Stimulated activated naive B cell treated with anti-CD40 and anti-IgM and Interleukin-4, amounts not matched to agents 10 μg/mL and 1 μg/mL and 100 μg/mL, for 72 hours (primary cell): ENCODE measurements at regions not wholly inside any gene's neighbourhood (a gene's known extent, or its start where the extent isn't known, plus 50 kb on each side); places are given as distances from the start of the nearest gene placed in this dataset.
A peak's percentile ranks its signal among the peaks of the same experiment; 100 is the strongest.

Source experiments
- ATAC-seq, 2 donors: fragments of 150-1000 bp; cut with Tn5 transposase; replicated peaks; 2 replicates each; pipeline ENCODE4 v1.10.0; 2021; ENCODE audit warnings: moderate library complexity in 1 of 2
- DNase-seq: peaks from one replicate; pipeline ENCODE4 v3.0.0; 2021
- H3K27ac Mint-ChIP-seq: one replicate; pipeline ENCODE4 v1.8.0; 2022; ENCODE audit warnings: mild to moderate bottlenecking, mixed read lengths
- H3K27me3 Mint-ChIP-seq, 2 donors: one replicate each; pipeline ENCODE4 v1.8.0; 2022; ENCODE audit warnings: mixed read lengths in 2 of 2
- H3K36me3 Mint-ChIP-seq, 2 donors: one replicate each; pipeline ENCODE4 v1.8.0; 2022; ENCODE audit warnings: mixed read lengths in 2 of 2, mild to moderate bottlenecking in 1 of 2
- H3K4me1 Mint-ChIP-seq, 2 donors: one replicate each; pipeline ENCODE4 v1.8.0; 2022; ENCODE audit warnings: mixed read lengths in 2 of 2, mild to moderate bottlenecking in 1 of 2
- H3K4me3 Mint-ChIP-seq, 2 donors: one replicate each; pipeline ENCODE4 v1.8.0; 2022; ENCODE audit warnings: mild to moderate bottlenecking in 2 of 2, mixed read lengths in 2 of 2, moderate library complexity in 1 of 2
- H3K9me3 Mint-ChIP-seq, 2 donors: one replicate each; pipeline ENCODE4 v1.8.0; 2022; ENCODE audit warnings: mixed read lengths in 2 of 2, mild to moderate bottlenecking in 1 of 2

- no peak overlapping the region for H3K27ac Mint-ChIP-seq
- no peak for ATAC-seq
- H3K4me1 Mint-ChIP-seq, result peaks cover 2 to 4% of the 10 kb centered on the region in 2 donors
- peaks cover 0 to 4% of the 10 kb centered on the region in 2 donors for H3K36me3 Mint-ChIP-seq
- DNase-seq, result no peak
- H3K4me3 Mint-ChIP-seq, result no peak overlapping the region
- peaks cover 0 to 2% of the 10 kb centered on the region in 2 donors for H3K9me3 Mint-ChIP-seq
- no peaks in the 10 kb centered on the region for H3K27me3 Mint-ChIP-seq
Measured at GRCh38 chr3:113138839-113139743, 72.3 kb upstream of the BOC start.

DNA sequence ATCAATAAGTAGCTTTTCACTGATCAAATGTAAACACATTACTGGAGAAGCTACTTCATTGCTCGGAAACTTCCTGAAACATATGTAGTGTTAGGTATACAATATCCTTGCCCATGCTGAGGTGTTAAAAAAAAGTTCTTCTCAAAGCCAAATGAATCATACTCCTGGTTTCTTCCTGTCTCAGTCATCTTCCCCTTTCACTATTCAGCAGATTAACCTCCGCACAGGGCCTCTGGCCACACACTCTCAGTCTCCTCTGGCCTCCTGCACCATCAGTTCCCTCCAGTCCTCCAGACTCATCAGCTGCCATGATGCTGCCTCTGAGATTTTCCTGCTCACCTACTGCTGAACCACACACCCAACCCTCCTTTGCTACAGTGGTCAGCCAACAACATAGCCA is 70.5 kb upstream of the BOC start:
- Mint-ChIP-seq H3K27me3 (no peaks in the 10 kb centered on the region), H3K9me3 (peaks cover 0 to 2% of the 10 kb centered on the region in 2 donors), H3K4me1 (peaks cover 2 to 4% of the 10 kb centered on the region in 2 donors), H3K27ac (no peak overlapping the region), H3K36me3 (peaks cover 0 to 4% of the 10 kb centered on the region in 2 donors), H3K4me3 (no peak overlapping the region)
- peak; percentile 34 to 64 for ATAC-seq
- DNase-seq, result no peak

GRCh38 chr3:113141543-113141942 is 69.8 kb upstream of the BOC start:
- no peak for ATAC-seq
- Mint-ChIP-seq H3K9me3 (peaks cover 0 to 2% of the 10 kb centered on the region in 2 donors), H3K27me3 (no peaks in the 10 kb centered on the region), H3K4me1 (peaks cover 2 to 4% of the 10 kb centered on the region in 2 donors), H3K27ac (no peak overlapping the region), H3K36me3 (peaks cover 0 to 4% of the 10 kb centered on the region in 2 donors), H3K4me3 (no peak overlapping the region)
- no peak for DNase-seq

DNA sequence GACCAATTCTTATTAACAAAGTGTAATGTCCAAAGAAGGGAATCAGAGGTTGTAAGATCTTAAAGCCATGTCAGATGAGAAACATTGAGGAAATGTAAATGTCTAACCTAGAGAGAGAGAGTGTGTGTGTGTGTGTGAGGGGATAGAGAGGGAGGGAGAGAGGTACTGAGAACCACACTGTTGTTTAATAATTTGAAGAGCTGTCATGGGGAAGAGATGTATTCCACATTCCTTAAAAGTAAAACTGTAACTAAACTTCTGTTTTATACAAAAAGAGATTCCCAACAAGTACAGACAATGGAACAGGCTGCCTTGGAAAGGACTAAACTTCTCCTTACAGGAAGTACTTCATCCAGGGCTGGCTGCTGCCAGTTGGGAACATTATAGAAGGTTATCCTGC is 68.9 kb upstream of the BOC start:
- ATAC-seq (no peak), DNase-seq (no peak)
- Mint-ChIP-seq H3K4me1 (peaks cover 2 to 4% of the 10 kb centered on the region in 2 donors), H3K36me3 (peaks cover 0 to 4% of the 10 kb centered on the region in 2 donors), H3K9me3 (peaks cover 0 to 2% of the 10 kb centered on the region in 2 donors), H3K27me3 (peaks cover 0 to 2% of the 10 kb centered on the region in 2 donors), H3K4me3 (no peak overlapping the region), H3K27ac (no peak overlapping the region)

- H3K27me3 Mint-ChIP-seq, result peaks cover 0 to 8% of the 10 kb centered on the region in 2 donors
- ATAC-seq (no peak), DNase-seq (no peak)
- peaks cover 0 to 4% of the 10 kb centered on the region in 2 donors for H3K36me3 Mint-ChIP-seq
- H3K4me3 Mint-ChIP-seq, result no peak overlapping the region
- H3K27ac Mint-ChIP-seq, result no peak overlapping the region
- H3K4me1 Mint-ChIP-seq, result peaks cover 2 to 4% of the 10 kb centered on the region in 2 donors
- no peaks in the 10 kb centered on the region for H3K9me3 Mint-ChIP-seq
Measured at GRCh38 chr3:113143353-113143752, 68.0 kb upstream of the BOC start.

DNA sequence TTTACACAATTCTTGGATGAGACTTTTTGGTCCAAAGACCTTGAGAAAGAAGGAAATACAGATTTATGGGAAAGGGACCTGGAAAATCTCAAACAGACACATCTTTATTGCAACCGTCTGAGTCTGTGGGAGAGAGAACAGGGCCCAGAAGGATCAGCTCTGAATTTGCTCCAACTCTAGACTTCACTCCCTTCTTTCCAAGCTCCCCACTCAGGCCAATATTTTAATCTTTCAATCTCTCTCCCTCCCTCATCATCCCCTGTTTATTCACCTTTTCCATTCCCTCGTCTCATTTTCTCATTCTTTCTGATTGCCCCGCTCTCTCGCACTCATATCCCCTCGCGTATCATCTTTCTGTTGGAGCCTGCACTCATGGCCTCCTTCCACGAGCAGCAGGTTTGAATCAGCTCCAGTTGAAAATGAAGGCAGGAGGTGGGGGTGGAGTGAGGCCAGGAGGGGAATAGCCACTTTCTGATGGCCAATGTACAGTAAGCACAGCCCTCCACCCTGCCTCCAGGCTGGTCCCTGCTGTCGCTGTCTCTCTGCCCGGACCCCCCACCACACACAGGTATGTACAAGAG is 63.6 kb upstream of the BOC start:
- no peaks in the 10 kb centered on the region for H3K4me1 Mint-ChIP-seq
- H3K36me3 Mint-ChIP-seq, result peaks cover 0 to 4% of the 10 kb centered on the region in 2 donors
- peaks cover 4 to 8% of the 10 kb centered on the region in 2 donors for H3K27me3 Mint-ChIP-seq
- ATAC-seq, result no peak
- DNase-seq, result no peak
- H3K9me3 Mint-ChIP-seq, result no peaks in the 10 kb centered on the region
- no peak overlapping the region for H3K4me3 Mint-ChIP-seq
- no peak overlapping the region for H3K27ac Mint-ChIP-seq

- Mint-ChIP-seq H3K4me3 (no peak overlapping the region), H3K27ac (no peak overlapping the region), H3K9me3 (no peaks in the 10 kb centered on the region), H3K27me3 (peaks cover 4 to 8% of the 10 kb centered on the region in 2 donors), H3K4me1 (no peaks in the 10 kb centered on the region), H3K36me3 (peaks cover 0 to 4% of the 10 kb centered on the region in 2 donors)
- ATAC-seq, result no peak
- no peak for DNase-seq
Measured at GRCh38 chr3:113148284-113148683, 63.1 kb upstream of the BOC start.

GRCh38 chr3:113150250-113150649 is 61.1 kb upstream of the BOC start:
- no peaks in the 10 kb centered on the region for H3K9me3 Mint-ChIP-seq
- H3K4me1 Mint-ChIP-seq, result peaks cover 0 to 2% of the 10 kb centered on the region in 2 donors
- ATAC-seq (no peak), DNase-seq (no peak)
- H3K4me3 Mint-ChIP-seq, result no peak overlapping the region
- no peak overlapping the region for H3K27ac Mint-ChIP-seq
- H3K36me3 Mint-ChIP-seq, result peaks cover 0 to 1% of the 10 kb centered on the region in 2 donors
- peaks cover 4 to 8% of the 10 kb centered on the region in 2 donors for H3K27me3 Mint-ChIP-seq

DNA sequence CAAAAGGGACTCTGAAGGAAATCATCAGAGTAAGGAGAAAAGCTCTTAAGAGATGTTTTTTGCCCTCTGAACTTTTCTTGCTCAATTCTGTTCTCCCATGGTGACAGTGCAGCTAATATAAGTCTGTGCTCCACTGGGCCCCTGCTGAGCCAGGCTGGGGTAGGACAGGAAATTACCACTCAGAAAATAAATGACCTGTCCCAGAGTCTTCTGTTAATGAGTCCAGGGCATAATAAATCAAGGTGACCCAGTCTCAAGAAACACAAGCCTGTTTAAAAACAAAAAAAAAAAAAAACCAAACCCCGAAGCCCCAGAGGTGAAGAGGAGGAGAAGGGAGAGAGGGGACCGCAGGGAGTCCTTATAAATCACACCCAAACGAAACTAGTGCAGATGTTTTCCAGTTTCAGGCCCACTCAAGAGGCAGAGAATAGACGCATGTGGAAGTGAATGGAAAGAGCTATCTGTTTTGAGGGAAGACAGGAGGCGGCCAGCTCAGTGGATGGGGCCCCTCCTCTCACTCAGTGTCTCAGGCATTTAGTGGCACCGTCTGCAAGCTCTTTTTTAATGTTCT is 59.8 kb upstream of the BOC start:
- Mint-ChIP-seq H3K36me3 (no peaks in the 10 kb centered on the region), H3K9me3 (no peaks in the 10 kb centered on the region), H3K4me3 (no peak overlapping the region), H3K27me3 (peaks cover 4 to 8% of the 10 kb centered on the region in 2 donors), H3K27ac (no peak overlapping the region), H3K4me1 (peaks cover 0 to 2% of the 10 kb centered on the region in 2 donors)
- DNase-seq, result no peak
- ATAC-seq, result no peak

DNA sequence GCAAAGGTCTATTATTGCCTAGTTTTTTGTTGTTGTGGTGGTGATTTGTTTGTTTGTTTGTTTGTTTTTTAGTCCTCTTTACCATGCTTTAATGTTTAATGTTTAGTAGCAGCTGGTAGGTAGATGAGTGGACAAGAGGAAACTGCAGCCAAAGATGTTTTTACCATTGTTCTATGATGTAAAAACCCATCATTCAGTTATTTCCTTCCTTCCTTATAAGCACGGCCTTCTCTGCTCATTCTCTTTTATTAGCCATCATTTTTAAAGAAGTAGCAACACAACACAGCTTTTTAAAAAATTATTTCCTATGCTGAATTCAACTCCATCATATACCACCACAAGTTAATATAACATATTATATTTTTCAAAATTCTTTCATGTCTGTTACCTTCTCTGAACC is 58.5 kb upstream of the BOC start:
- Mint-ChIP-seq H3K27me3 (peaks cover 2 to 4% of the 10 kb centered on the region in 2 donors), H3K27ac (no peak overlapping the region), H3K4me3 (no peak overlapping the region), H3K36me3 (no peaks in the 10 kb centered on the region), H3K4me1 (peaks cover 0 to 2% of the 10 kb centered on the region in 2 donors), H3K9me3 (no peaks in the 10 kb centered on the region)
- ATAC-seq (no peak), DNase-seq (no peak)

GRCh38 chr3:113153499-113154107 is 57.8 kb upstream of the BOC start:
- Mint-ChIP-seq H3K4me3 (no peak overlapping the region), H3K27ac (no peak overlapping the region), H3K4me1 (peaks cover 0 to 2% of the 10 kb centered on the region in 2 donors), H3K36me3 (no peaks in the 10 kb centered on the region), H3K9me3 (no peaks in the 10 kb centered on the region), H3K27me3 (peaks cover 0 to 4% of the 10 kb centered on the region in 2 donors)
- DNase-seq (no peak), ATAC-seq (no peak)

DNA sequence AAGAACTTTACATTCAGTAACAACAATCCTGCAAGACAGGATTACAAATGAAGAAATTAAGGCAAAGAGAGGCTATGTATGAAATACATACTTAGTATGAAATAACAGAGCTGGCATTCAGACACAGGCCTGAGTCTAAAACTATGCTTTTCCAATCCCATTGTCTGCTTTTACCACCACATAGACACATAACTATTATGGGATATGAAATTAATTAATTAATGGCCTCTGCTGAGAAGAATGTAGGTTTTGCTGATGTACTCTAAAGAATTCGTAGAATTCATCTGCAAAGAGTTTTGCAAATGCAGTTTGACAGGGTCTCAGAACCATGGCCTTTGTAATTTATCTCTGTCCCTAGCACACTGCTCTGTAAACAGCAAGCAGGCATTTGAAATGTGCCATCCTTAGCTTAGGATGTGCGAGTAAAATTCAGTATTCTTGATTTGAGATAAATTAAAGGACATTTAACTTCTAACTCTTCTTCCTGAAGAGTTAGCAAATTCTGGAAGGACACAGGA is 54.5 kb upstream of the BOC start:
- Mint-ChIP-seq H3K27me3 (no peaks in the 10 kb centered on the region), H3K36me3 (no peaks in the 10 kb centered on the region), H3K27ac (no peak overlapping the region), H3K4me1 (peaks cover 0 to 2% of the 10 kb centered on the region in 2 donors), H3K4me3 (no peak overlapping the region), H3K9me3 (no peaks in the 10 kb centered on the region)
- DNase-seq (no peak), ATAC-seq (no peak)

GRCh38 chr3:113157408-113158030 is 53.8 kb upstream of the BOC start:
- Mint-ChIP-seq H3K36me3 (no peaks in the 10 kb centered on the region), H3K27ac (no peak overlapping the region), H3K27me3 (no peaks in the 10 kb centered on the region), H3K9me3 (no peaks in the 10 kb centered on the region), H3K4me1 (peaks cover 0 to 2% of the 10 kb centered on the region in 2 donors), H3K4me3 (no peak overlapping the region)
- no peak for ATAC-seq
- no peak for DNase-seq

- no peaks in the 10 kb centered on the region for H3K9me3 Mint-ChIP-seq
Measured at GRCh38 chr3:113158171-113158570, 53.2 kb upstream of the BOC start.

More at GRCh38 chr3:113158171-113158570, 53.2 kb upstream of the BOC start:
- H3K27me3 Mint-ChIP-seq, result peaks cover 0 to 3% of the 10 kb centered on the region in 2 donors
- DNase-seq, result no peak
- no peak overlapping the region for H3K27ac Mint-ChIP-seq
- no peak overlapping the region for H3K4me3 Mint-ChIP-seq
- ATAC-seq, result no peak
- no peaks in the 10 kb centered on the region for H3K36me3 Mint-ChIP-seq
- peaks cover 0 to 2% of the 10 kb centered on the region in 2 donors for H3K4me1 Mint-ChIP-seq
